BE2C (cell line): ENCODE measurements at regions not wholly inside any gene's neighbourhood (a gene's known extent, or its start where the extent isn't known, plus 50 kb on each side); places are given as distances from the start of the nearest gene placed in this dataset.

Experiments used
- DNase-seq: peaks from one replicate; pipeline ENCODE4 v3.0.0-alpha.2; 2020
- H3K27me3 ChIP-seq: fragments of 250-450 bp; sonication (Bioruptor Pico); 2 replicates; pipeline ENCODE4 v1.5.1; 2020; ENCODE audit warnings: mild to moderate bottlenecking
- H3K36me3 ChIP-seq: fragments of 250-450 bp; sonication (Bioruptor Pico); 2 replicates; pipeline ENCODE4 v1.5.1; 2020; ENCODE audit warnings: mild to moderate bottlenecking
- H3K4me1 ChIP-seq: fragments of 250-450 bp; sonication (Bioruptor Pico); 2 replicates; pipeline ENCODE4 v1.5.1; 2020
- H3K4me3 ChIP-seq: 2 replicates; pipeline ENCODE4 v1.5.1; 2011; ENCODE audit warnings: low read depth, low read length
- H3K9me3 ChIP-seq: fragments of 250-450 bp; sonication (Bioruptor Pico); 2 replicates; pipeline ENCODE4 v1.5.1; 2020
- CTCF ChIP-seq: IDR thresholded peaks from 2 replicates; pipeline ENCODE4 v1.5.1; 2012; ENCODE audit warnings: mild to moderate bottlenecking, low read depth, low read length

GRCh38 chr13:111410232-111411021 lies 90.0 kb downstream of the TEX29 start:
- Histone ChIP-seq H3K4me3 (no peak overlapping the region), H3K36me3 (no peaks in the 10 kb centered on the region; the same call in 1 of the 2 replicates), H3K27me3 (peaks cover 94% of the 10 kb centered on the region), H3K9me3 (no peaks in the 10 kb centered on the region), H3K4me1 (no peaks in the 10 kb centered on the region)
- no peak for DNase-seq
- TF ChIP-seq CTCF: no peak

- no peak for DNase-seq
- Histone ChIP-seq H3K9me3 (no peaks in the 10 kb centered on the region), H3K36me3 (no peaks in the 10 kb centered on the region; the same call in 1 of the 2 replicates), H3K4me3 (no peak overlapping the region), H3K4me1 (no peaks in the 10 kb centered on the region), H3K27me3 (peaks cover 93% of the 10 kb centered on the region)
- TF ChIP-seq CTCF: no peak
These were observed 90.9 kb downstream of the TEX29 start for GRCh38 chr13:111411151-111411858.

- Histone ChIP-seq H3K27me3 (peaks cover 94% of the 10 kb centered on the region), H3K9me3 (no peaks in the 10 kb centered on the region), H3K4me1 (no peaks in the 10 kb centered on the region), H3K36me3 (no peaks in the 10 kb centered on the region; the same call in 1 of the 2 replicates), H3K4me3 (no peak overlapping the region)
- DNase-seq: no peak
- TF ChIP-seq CTCF: no peak
These were observed 91.6 kb downstream of the TEX29 start for GRCh38 chr13:111411919-111412650.

GRCh38 chr13:111413407-111414187 lies 93.2 kb downstream of the TEX29 start:
- Histone ChIP-seq H3K27me3 (peaks cover 96% of the 10 kb centered on the region), H3K4me1 (no peaks in the 10 kb centered on the region), H3K36me3 (no peaks in the 10 kb centered on the region; the same call in 1 of the 2 replicates), H3K9me3 (no peaks in the 10 kb centered on the region; the same call in 1 of the 2 replicates), H3K4me3 (no peak overlapping the region)
- no peak for DNase-seq
- no peak for TF ChIP-seq CTCF

GRCh38 chr13:111414341-111414740 lies 93.9 kb downstream of the TEX29 start:
- peaks cover 94% of the 10 kb centered on the region for H3K27me3 ChIP-seq
- DNase-seq: no peak
- no peaks in the 10 kb centered on the region; the same call in 1 of the 2 replicates for H3K36me3 ChIP-seq
- no peaks in the 10 kb centered on the region; the same call in 1 of the 2 replicates for H3K9me3 ChIP-seq
- H3K4me3 ChIP-seq: no peak overlapping the region
- TF ChIP-seq CTCF: no peak
- no peaks in the 10 kb centered on the region for H3K4me1 ChIP-seq
